HG02588 (cell line): ENCODE measurements at regions not wholly inside any gene's neighbourhood (a gene's known extent, or its start where the extent isn't known, plus 50 kb on each side); places are given as distances from the start of the nearest gene placed in this dataset.
"Not testable (repeated sequence)": the region's sequence is repeated elsewhere in the genome, so short reads cannot be mapped to it uniquely, and the experiment has no call there.

Experiments used
- ATAC-seq: cut with Tn5 transposase; IDR thresholded peaks from one replicate; pipeline ENCODE4 v1.9.1; 2021; ENCODE audit warnings: mild to moderate bottlenecking, moderate library complexity; ENCODE audit not compliant: unreplicated experiment

GRCh38 chr12:74322792-74323191 is 214.8 kb upstream of the ATXN7L3B start:
- ATAC-seq, result no peak

GRCh38 chr12:74328623-74329022 is 209.0 kb upstream of the ATXN7L3B start:
- ATAC-seq, result no peak

GRCh38 chr12:74334780-74335179 is 202.9 kb upstream of the ATXN7L3B start:
- ATAC-seq, result no peak

GRCh38 chr12:74337951-74338350 is 199.7 kb upstream of the ATXN7L3B start:
- ATAC-seq, result no peak

GRCh38 chr12:74339211-74339610 is 198.4 kb upstream of the ATXN7L3B start:
- no peak for ATAC-seq

GRCh38 chr12:74349925-74350324 is 187.7 kb upstream of the ATXN7L3B start:
- no peak for ATAC-seq

GRCh38 chr12:74365178-74365964 is 172.3 kb upstream of the ATXN7L3B start:
- peak; percentile 74 for ATAC-seq

- no peak for ATAC-seq
Observed at GRCh38 chr12:74370608-74371216, 166.9 kb upstream of the ATXN7L3B start.

GRCh38 chr12:74379114-74379513 is 158.5 kb upstream of the ATXN7L3B start:
- no peak for ATAC-seq

- ATAC-seq, result no peak
Observed at GRCh38 chr12:74381958-74382357, 155.7 kb upstream of the ATXN7L3B start.

- no peak for ATAC-seq
Observed at GRCh38 chr12:74382983-74383382, 154.7 kb upstream of the ATXN7L3B start.

GRCh38 chr12:74391283-74391682 is 146.4 kb upstream of the ATXN7L3B start:
- no peak for ATAC-seq

- ATAC-seq, result no peak
Observed at GRCh38 chr12:74393272-74393671, 144.4 kb upstream of the ATXN7L3B start.

- ATAC-seq, result no peak
Observed at GRCh38 chr12:74394647-74395046, 143.0 kb upstream of the ATXN7L3B start.

GRCh38 chr12:74401035-74401434 is 136.6 kb upstream of the ATXN7L3B start:
- ATAC-seq, result no peak

GRCh38 chr12:74401966-74402365 is 135.7 kb upstream of the ATXN7L3B start:
- ATAC-seq, result no peak

- not testable (repeated sequence) for ATAC-seq
Observed at GRCh38 chr12:74403221-74403470, 134.5 kb upstream of the ATXN7L3B start.

GRCh38 chr12:74408601-74409166 is 129.0 kb upstream of the ATXN7L3B start:
- no peak for ATAC-seq

- no peak for ATAC-seq
Observed at GRCh38 chr12:74412606-74413230, 124.9 kb upstream of the ATXN7L3B start.

- no peak for ATAC-seq
Observed at GRCh38 chr12:74415633-74416032, 122.0 kb upstream of the ATXN7L3B start.

GRCh38 chr12:74418573-74418972 is 119.1 kb upstream of the ATXN7L3B start:
- ATAC-seq, result no peak

- no peak for ATAC-seq
Observed at GRCh38 chr12:74424778-74425177, 112.9 kb upstream of the ATXN7L3B start.
